ENCODE measurements at regions not wholly inside any gene's neighbourhood (a gene's known extent, or its start where the extent isn't known, plus 50 kb on each side); places are given as distances from the start of the nearest gene placed in this dataset.
"Not testable (repeated sequence)": the region's sequence is repeated elsewhere in the genome, so short reads cannot be mapped to it uniquely, and the experiment has no call there.

DNA sequence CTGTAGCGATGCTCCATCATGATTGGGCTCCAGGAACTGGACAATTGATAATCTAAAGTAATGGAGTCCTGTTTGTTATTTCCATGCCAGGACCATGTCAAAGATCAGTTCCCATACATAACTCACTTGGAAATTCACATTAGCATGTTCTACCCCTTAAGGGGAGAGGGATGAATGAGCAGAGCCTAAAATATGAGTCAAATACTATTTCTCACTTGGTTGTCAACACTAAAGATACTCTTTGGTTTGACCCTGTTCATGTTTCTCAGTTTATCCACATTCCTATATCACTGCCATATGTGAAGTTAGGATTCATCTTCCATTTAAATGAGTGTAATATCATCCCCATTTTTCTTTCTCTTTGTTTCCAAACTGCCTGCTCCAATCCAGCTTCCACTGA is 321.6 kb upstream of the PAPPA start:
- H3K4ac ChIP-seq (ENCODE audit: low read depth, low read length), result no peak overlapping the region
- H4K8ac ChIP-seq (ENCODE audit: low read depth, low read length), result no peak overlapping the region
- H3K79me1 ChIP-seq (ENCODE audit: low read length), result no peaks in the 10 kb centered on the region
- no peak overlapping the region for H3K56ac ChIP-seq (ENCODE audit: low read length)
- H3K9ac ChIP-seq (ENCODE audit: low read length), result no peak overlapping the region
- no peaks in the 10 kb centered on the region for H3K36me3 ChIP-seq (ENCODE audit: control insufficient read depth, insufficient read depth, low read length)
- H3K79me2 ChIP-seq (ENCODE audit: control insufficient read depth, insufficient read depth, low read length), result no peaks in the 10 kb centered on the region
- H2AK5ac ChIP-seq (ENCODE audit: low read length), result no peak overlapping the region
- H3K27me3 ChIP-seq (ENCODE audit: insufficient read depth, low read length, poor library complexity), result no peaks in the 10 kb centered on the region
- H2BK120ac ChIP-seq (ENCODE audit: low read depth, low read length), result no peak overlapping the region
- no peaks in the 10 kb centered on the region for H3K4me1 ChIP-seq (ENCODE audit: control insufficient read depth, low read depth, low read length)
- H2BK5ac ChIP-seq (ENCODE audit: low read length), result no peak overlapping the region
- no peak overlapping the region for H3K23ac ChIP-seq (ENCODE audit: low read length)
- no peak overlapping the region for H3K4me3 ChIP-seq (ENCODE audit: low read length)
- DNase-seq, result no peak
- H3K4me2 ChIP-seq (ENCODE audit: low read length), result no peak overlapping the region
- H4K5ac ChIP-seq (ENCODE audit: low read length), result no peak overlapping the region
- no peak overlapping the region for H2BK15ac ChIP-seq (replicated peaks; ENCODE audit: low read depth)
- WGBS (ENCODE audit: extremely low coverage, insufficient coverage, low lambda C conversion rate), result no CpG with 5 or more reads among the region's 1 CpG
- no peak overlapping the region for H3K18ac ChIP-seq (ENCODE audit: low read length)
- H3K27ac ChIP-seq (ENCODE audit: low read depth, low read length), result no peak overlapping the region

DNA sequence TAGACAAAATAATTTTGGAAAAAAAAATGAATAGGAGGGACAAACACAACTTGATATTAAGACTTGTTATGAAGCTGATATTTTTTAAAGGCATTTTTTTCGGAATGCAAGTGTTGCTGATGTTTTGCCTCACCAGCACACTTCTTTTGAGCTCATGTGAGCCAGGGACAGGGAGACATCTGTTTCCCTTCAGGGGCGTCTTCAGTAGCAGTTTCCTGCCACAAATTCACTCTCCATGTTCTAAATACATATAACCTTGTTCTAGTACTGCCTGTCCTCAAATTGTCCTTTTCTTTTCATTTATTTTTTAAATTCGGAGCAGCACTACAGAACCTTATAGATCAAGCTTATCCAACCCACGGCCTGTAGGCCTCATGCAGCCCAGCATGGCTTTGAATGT is 316.0 kb upstream of the PAPPA start:
- Histone ChIP-seq H3K79me2 (ENCODE audit: control insufficient read depth, insufficient read depth, low read length) (no peaks in the 10 kb centered on the region), H2AK5ac (ENCODE audit: low read length) (no peak overlapping the region), H3K56ac (ENCODE audit: low read length) (no peak overlapping the region), H4K8ac (ENCODE audit: low read depth, low read length) (no peak overlapping the region), H4K5ac (ENCODE audit: low read length) (no peak overlapping the region), H3K9ac (ENCODE audit: low read length) (no peak overlapping the region), H2BK5ac (ENCODE audit: low read length) (no peak overlapping the region), H2BK15ac (replicated peaks; ENCODE audit: low read depth) (no peak overlapping the region), H3K18ac (ENCODE audit: low read length) (no peak overlapping the region), H3K4me2 (ENCODE audit: low read length) (no peak overlapping the region), H3K4ac (ENCODE audit: low read depth, low read length) (no peak overlapping the region), H3K79me1 (ENCODE audit: low read length) (no peaks in the 10 kb centered on the region), H3K23ac (ENCODE audit: low read length) (no peak overlapping the region), H3K36me3 (ENCODE audit: control insufficient read depth, insufficient read depth, low read length) (no peaks in the 10 kb centered on the region), H2BK120ac (ENCODE audit: low read depth, low read length) (no peak overlapping the region), H3K4me3 (ENCODE audit: low read length) (no peak overlapping the region), H3K27ac (ENCODE audit: low read depth, low read length) (no peak overlapping the region), H3K27me3 (ENCODE audit: insufficient read depth, low read length, poor library complexity) (no peaks in the 10 kb centered on the region), H3K4me1 (ENCODE audit: control insufficient read depth, low read depth, low read length) (no peaks in the 10 kb centered on the region)
- no peak for DNase-seq
- WGBS (ENCODE audit: extremely low coverage, insufficient coverage, low lambda C conversion rate), result no CpG with 5 or more reads among the region's 4 CpGs

DNA sequence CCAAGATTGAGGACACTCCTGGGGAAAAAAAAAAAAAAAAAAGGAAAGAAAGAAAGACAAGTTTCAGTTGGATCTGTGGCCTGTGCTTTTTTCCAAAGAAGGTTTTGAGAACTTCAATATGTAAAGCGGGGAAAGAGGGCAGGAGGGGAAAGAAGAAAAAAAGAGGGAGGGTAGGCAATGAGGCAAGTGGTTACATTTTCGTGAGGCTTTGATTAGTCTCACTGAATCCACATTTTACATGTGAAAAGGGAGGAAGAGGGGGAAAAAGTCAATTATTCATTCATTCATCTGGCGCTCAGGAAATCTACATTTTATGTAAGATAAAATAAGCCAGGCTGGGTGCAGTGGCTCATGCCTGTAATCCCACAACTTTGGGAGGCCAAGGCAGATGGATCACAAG is 315.2 kb upstream of the PAPPA start:
- Histone ChIP-seq H3K27ac (ENCODE audit: low read depth, low read length) (no peak overlapping the region), H3K23ac (ENCODE audit: low read length) (no peak overlapping the region), H3K4me3 (ENCODE audit: low read length) (no peak overlapping the region), H4K8ac (ENCODE audit: low read depth, low read length) (no peak overlapping the region), H3K36me3 (ENCODE audit: control insufficient read depth, insufficient read depth, low read length) (no peaks in the 10 kb centered on the region), H2BK5ac (ENCODE audit: low read length) (no peak overlapping the region), H3K79me2 (ENCODE audit: control insufficient read depth, insufficient read depth, low read length) (no peaks in the 10 kb centered on the region), H2BK15ac (replicated peaks; ENCODE audit: low read depth) (no peak overlapping the region), H2BK120ac (ENCODE audit: low read depth, low read length) (no peak overlapping the region), H3K4me2 (ENCODE audit: low read length) (no peak overlapping the region), H3K4me1 (ENCODE audit: control insufficient read depth, low read depth, low read length) (no peaks in the 10 kb centered on the region), H3K56ac (ENCODE audit: low read length) (no peak overlapping the region), H2AK5ac (ENCODE audit: low read length) (no peak overlapping the region), H3K4ac (ENCODE audit: low read depth, low read length) (no peak overlapping the region), H3K18ac (ENCODE audit: low read length) (no peak overlapping the region), H3K9ac (ENCODE audit: low read length) (no peak overlapping the region), H3K27me3 (ENCODE audit: insufficient read depth, low read length, poor library complexity) (no peaks in the 10 kb centered on the region), H4K5ac (ENCODE audit: low read length) (no peak overlapping the region), H3K79me1 (ENCODE audit: low read length) (no peaks in the 10 kb centered on the region)
- no CpG with 5 or more reads among the region's 3 CpGs for WGBS (ENCODE audit: extremely low coverage, insufficient coverage, low lambda C conversion rate)
- DNase-seq, result no peak

DNA sequence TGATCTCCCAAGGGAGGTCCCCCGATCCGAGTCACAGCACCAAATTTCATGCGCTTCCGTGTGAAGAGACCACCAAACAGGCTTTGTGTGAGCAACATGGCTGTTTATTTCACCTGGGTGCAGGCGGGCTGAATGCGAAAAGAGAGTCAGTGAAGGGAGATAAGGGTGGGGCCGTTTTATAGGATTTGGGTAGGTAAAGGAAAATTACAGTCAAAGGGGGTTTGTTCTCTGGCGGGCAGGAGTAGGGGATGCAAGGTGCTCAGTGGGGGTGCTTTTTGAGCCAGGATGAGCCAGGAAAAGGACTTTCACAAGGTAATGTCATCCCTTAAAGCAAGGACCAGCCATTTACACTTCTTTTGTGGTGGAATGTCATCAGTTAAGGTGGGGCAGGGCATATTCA is 309.2 kb upstream of the PAPPA start:
- H2BK120ac ChIP-seq (ENCODE audit: low read depth, low read length); H4K8ac ChIP-seq (ENCODE audit: low read depth, low read length); H4K5ac ChIP-seq (ENCODE audit: low read length); H3K79me1 ChIP-seq (ENCODE audit: low read length); H3K36me3 ChIP-seq (ENCODE audit: control insufficient read depth, insufficient read depth, low read length); H3K18ac ChIP-seq (ENCODE audit: low read length); H3K56ac ChIP-seq (ENCODE audit: low read length); H3K4me3 ChIP-seq (ENCODE audit: low read length); H2AK5ac ChIP-seq (ENCODE audit: low read length); H3K4me1 ChIP-seq (ENCODE audit: control insufficient read depth, low read depth, low read length); H3K4ac ChIP-seq (ENCODE audit: low read depth, low read length); H2BK5ac ChIP-seq (ENCODE audit: low read length); H3K27me3 ChIP-seq (ENCODE audit: insufficient read depth, low read length, poor library complexity); H3K27ac ChIP-seq (ENCODE audit: low read depth, low read length); H3K4me2 ChIP-seq (ENCODE audit: low read length); H3K9ac ChIP-seq (ENCODE audit: low read length); DNase-seq; H2BK15ac ChIP-seq (replicated peaks; ENCODE audit: low read depth); H3K79me2 ChIP-seq (ENCODE audit: control insufficient read depth, insufficient read depth, low read length); H3K23ac ChIP-seq (ENCODE audit: low read length): not testable (repeated sequence)
- WGBS (ENCODE audit: extremely low coverage, insufficient coverage, low lambda C conversion rate), result no CpG with 5 or more reads among the region's 8 CpGs

DNA sequence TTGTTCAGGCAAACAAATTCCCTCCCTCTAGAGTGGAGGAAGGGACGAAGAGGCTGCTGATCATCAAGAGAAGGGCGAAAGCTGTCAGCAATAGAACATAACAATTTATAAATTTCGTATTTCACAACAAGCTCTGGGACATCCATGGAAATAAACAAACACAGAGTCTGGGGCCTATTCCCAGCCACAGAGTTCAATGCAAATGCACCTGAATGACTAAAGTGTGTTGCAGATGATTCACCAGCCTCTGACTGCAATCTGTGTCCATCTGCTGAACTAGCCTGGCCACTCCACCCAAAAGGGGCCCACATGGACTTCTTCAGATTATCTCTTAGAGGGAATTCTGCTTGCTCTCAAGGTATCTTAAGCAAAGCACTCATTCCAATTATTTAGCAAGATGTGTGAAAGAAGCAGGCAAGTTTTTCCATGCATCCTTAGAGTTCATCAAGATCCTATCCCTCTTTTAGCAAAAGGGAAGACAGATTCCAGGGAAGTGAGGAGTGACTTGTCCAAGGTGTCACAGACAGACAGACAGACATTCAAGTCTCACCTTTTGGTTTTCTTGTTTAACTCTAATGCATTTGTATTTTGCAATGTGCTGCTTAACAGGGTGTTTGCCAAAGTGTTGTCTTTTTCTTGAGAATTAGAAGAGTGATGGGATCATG is 307.8 kb upstream of the PAPPA start:
- H3K18ac ChIP-seq (ENCODE audit: low read length), result peak overlapping the region; percentile 60
- H2BK5ac ChIP-seq (ENCODE audit: low read length), result no peak overlapping the region
- H3K56ac ChIP-seq (ENCODE audit: low read length), result no peak overlapping the region
- H4K5ac ChIP-seq (ENCODE audit: low read length), result no peak overlapping the region
- peak; percentile 37 for DNase-seq
- H3K4ac ChIP-seq (ENCODE audit: low read depth, low read length), result no peak overlapping the region
- H3K23ac ChIP-seq (ENCODE audit: low read length), result no peak overlapping the region
- no peak overlapping the region for H3K9ac ChIP-seq (ENCODE audit: low read length)
- no peak overlapping the region for H2BK15ac ChIP-seq (replicated peaks; ENCODE audit: low read depth)
- no peak overlapping the region for H3K27ac ChIP-seq (ENCODE audit: low read depth, low read length)
- H4K8ac ChIP-seq (ENCODE audit: low read depth, low read length), result no peak overlapping the region
- H3K4me1 ChIP-seq (ENCODE audit: control insufficient read depth, low read depth, low read length), result no peaks in the 10 kb centered on the region
- no peak overlapping the region for H2BK120ac ChIP-seq (ENCODE audit: low read depth, low read length)
- H3K36me3 ChIP-seq (ENCODE audit: control insufficient read depth, insufficient read depth, low read length), result no peaks in the 10 kb centered on the region
- H3K4me3 ChIP-seq (ENCODE audit: low read length), result no peak overlapping the region
- H3K79me2 ChIP-seq (ENCODE audit: control insufficient read depth, insufficient read depth, low read length), result no peaks in the 10 kb centered on the region
- H3K27me3 ChIP-seq (ENCODE audit: insufficient read depth, low read length, poor library complexity), result no peaks in the 10 kb centered on the region
- H3K79me1 ChIP-seq (ENCODE audit: low read length), result no peaks in the 10 kb centered on the region
- H2AK5ac ChIP-seq (ENCODE audit: low read length), result no peak overlapping the region
- H3K4me2 ChIP-seq (ENCODE audit: low read length), result no peak overlapping the region
- WGBS (ENCODE audit: extremely low coverage, insufficient coverage, low lambda C conversion rate), result no CpG with 5 or more reads among the region's 3 CpGs

DNA sequence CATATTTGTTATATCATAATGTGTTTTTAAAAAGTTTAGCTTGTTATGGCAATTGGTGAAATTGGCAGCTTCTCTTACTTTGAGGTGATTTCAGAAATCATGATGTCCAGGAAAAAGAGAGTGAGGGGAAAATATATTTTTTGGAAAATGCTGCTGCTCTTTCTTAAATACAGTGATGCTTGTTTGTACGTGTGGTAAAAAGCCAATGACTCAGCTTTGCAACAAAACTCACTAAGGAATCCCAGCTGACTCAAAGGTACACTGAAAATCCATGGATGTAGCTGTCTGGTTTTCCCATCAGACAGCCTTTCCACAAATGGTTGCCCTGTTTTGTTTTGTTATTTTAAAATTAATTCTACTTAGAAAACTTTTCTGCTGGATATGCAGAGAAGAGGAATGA is 306.4 kb upstream of the PAPPA start:
- Histone ChIP-seq H3K4me2 (ENCODE audit: low read length) (no peak overlapping the region), H2AK5ac (ENCODE audit: low read length) (no peak overlapping the region), H3K4me1 (ENCODE audit: control insufficient read depth, low read depth, low read length) (no peaks in the 10 kb centered on the region), H3K27ac (ENCODE audit: low read depth, low read length) (no peak overlapping the region), H2BK15ac (replicated peaks; ENCODE audit: low read depth) (no peak overlapping the region), H4K8ac (ENCODE audit: low read depth, low read length) (no peak overlapping the region), H3K23ac (ENCODE audit: low read length) (no peak overlapping the region), H3K27me3 (ENCODE audit: insufficient read depth, low read length, poor library complexity) (no peaks in the 10 kb centered on the region), H3K56ac (ENCODE audit: low read length) (no peak overlapping the region), H3K9ac (ENCODE audit: low read length) (no peak overlapping the region), H3K36me3 (ENCODE audit: control insufficient read depth, insufficient read depth, low read length) (no peaks in the 10 kb centered on the region), H4K5ac (ENCODE audit: low read length) (no peak overlapping the region), H3K18ac (ENCODE audit: low read length) (no peak overlapping the region), H3K79me1 (ENCODE audit: low read length) (no peaks in the 10 kb centered on the region), H3K79me2 (ENCODE audit: control insufficient read depth, insufficient read depth, low read length) (no peaks in the 10 kb centered on the region), H2BK120ac (ENCODE audit: low read depth, low read length) (no peak overlapping the region), H3K4me3 (ENCODE audit: low read length) (no peak overlapping the region), H2BK5ac (ENCODE audit: low read length) (no peak overlapping the region), H3K4ac (ENCODE audit: low read depth, low read length) (no peak overlapping the region)
- no CpG with 5 or more reads among the region's 1 CpG for WGBS (ENCODE audit: extremely low coverage, insufficient coverage, low lambda C conversion rate)
- DNase-seq, result no peak
